Inflammatory macrophage treated with lipopolysaccharide for 4 hours (primary cell): ENCODE measurements at regions not wholly inside any gene's neighbourhood (a gene's known extent, or its start where the extent isn't known, plus 50 kb on each side); places are given as distances from the start of the nearest gene placed in this dataset.

Experiments
- DNase-seq: peaks from one replicate; pipeline ENCODE4 v3.0.0-alpha.2; 2020

DNA sequence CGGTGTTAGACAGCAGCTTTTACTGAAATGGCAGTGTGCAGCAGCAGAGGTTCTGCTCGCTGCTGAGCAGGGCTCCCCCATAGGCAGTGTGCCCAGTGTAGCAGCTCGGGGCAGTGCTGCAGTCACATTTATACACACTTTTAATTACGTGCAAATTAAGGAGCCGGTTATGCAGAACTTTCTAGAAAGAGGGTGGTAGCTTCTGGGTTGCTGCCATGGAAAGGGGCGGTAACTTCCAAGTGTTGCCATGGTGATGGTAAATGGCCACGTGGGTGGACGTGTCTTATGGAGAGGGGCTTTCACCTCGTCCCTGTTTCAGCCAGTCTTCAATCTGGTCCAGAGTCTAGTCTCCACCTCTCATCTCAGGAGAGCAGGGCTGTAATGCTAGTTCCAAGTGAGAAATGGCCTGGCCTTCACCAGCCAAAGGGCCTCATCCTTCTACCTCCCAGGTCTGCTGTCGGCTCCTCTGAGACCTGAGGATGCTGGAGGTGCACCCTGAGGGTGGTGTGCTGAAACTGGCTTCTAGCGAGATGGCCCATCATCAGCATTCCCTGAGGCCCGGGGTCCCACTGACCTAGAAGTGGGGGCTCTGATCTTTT, 180.5 kb upstream of the PMEPA1 start:
- DNase-seq, result no peak

DNA sequence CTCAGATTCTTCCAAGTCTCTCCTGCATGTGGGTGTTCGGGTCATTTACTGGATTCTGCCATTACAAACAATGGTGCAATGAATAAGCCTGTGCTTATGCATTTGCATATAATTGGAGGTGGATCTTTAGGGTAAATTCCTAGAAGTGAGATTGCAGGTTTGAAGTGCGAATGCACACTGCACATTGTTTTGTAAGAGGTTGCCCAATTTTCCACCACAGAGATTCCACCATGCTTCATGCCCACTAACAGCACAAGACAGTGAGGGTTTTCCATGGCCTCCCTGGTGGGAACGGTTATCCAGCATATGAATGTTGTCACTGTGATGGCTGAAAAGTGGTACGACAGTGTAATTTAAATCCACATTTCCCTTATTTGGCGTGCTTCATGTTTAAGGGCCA, 178.8 kb upstream of the PMEPA1 start:
- no peak for DNase-seq

DNA sequence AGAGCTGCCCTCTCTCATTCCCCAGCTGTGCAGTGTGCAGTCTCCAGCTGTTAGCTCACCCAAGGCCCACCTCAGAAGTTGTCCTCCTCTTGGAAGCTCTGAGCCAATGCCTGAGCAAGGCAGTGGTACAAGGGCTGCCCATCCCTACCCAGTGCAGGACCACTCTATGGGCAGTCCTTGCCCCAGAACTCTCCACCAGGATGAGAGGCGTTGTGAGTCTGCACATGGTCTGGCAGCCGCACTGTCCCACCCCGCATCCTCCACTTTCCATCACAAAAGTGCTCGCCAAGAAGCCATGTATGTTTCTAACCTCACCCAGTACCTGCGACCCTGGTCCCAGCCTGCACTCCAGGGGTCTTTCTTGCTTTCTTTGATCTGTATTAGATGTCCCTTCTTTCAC, 175.1 kb upstream of the PMEPA1 start:
- DNase-seq, result no peak

DNA sequence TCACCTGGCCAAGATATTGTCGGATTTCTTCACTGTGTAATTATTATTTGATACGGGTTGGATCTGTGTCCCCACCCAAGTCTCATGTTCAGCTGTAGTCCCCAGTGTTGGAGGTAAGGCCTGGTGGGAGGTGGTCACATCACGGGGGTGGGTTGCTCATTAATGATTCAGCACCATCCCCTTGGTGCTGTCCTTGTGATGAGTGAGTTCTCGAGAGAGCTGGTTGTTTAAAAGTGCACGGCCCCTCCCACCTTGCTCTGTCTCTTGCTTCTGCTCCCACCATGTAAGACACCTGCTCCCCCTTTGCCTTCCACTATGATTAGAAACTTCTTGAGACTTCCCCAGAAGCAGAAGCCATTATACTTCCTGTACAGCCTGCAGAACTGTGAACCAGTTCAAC, 173.9 kb upstream of the PMEPA1 start:
- no peak for DNase-seq

DNA sequence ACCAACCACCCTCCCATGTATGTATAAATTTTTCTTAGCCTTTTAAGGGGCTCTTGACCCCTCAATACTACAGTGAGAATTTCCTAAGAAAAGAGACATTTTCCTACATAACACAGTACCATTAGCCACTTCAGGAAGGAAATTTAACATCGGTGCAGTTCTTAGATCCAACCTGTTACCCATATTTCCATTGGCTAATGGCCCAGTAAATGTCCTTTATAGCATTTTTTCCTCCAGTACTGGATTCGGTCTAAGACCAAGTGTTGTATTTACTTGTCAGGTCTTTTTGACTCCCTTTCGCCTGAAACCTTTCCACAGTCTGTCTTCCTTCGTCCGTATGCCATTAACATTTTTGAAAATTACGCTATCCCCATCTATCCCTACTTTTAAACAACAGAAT, 173.4 kb upstream of the PMEPA1 start:
- no peak for DNase-seq

DNA sequence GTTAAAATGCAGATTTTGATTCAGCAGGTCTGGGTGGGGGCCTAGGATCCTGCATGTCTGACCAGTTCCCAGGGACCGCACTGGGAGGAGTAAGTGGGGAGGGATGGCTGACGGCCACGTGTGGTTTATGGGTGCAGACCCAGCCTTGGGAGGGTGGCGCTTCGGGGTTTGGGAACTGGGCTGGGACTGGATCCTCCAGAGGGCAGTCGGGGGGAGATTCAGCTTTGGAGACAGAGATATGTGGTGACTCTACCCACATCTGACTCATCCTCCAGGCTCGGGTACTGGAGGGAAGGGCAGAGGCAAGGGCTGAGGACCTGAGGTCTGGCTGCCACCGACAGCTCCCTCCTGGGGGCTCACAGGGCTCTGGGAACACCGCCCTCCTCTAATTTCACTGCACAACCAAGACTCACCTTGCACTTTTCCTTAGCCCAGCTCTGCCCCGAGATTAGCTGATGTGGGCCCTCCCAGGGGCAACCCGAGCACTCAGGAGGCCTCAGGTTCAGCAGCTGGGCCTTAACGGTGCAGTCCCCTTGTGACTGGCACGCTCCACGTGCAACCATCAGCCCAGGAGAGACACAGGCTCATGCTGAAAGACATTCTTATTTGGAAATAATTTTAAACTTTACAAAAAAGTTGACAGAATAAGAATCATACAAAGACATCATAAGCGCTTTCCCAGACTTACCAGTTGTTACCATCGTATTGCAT, 172.8 kb upstream of the PMEPA1 start:
- DNase-seq, result no peak

DNA sequence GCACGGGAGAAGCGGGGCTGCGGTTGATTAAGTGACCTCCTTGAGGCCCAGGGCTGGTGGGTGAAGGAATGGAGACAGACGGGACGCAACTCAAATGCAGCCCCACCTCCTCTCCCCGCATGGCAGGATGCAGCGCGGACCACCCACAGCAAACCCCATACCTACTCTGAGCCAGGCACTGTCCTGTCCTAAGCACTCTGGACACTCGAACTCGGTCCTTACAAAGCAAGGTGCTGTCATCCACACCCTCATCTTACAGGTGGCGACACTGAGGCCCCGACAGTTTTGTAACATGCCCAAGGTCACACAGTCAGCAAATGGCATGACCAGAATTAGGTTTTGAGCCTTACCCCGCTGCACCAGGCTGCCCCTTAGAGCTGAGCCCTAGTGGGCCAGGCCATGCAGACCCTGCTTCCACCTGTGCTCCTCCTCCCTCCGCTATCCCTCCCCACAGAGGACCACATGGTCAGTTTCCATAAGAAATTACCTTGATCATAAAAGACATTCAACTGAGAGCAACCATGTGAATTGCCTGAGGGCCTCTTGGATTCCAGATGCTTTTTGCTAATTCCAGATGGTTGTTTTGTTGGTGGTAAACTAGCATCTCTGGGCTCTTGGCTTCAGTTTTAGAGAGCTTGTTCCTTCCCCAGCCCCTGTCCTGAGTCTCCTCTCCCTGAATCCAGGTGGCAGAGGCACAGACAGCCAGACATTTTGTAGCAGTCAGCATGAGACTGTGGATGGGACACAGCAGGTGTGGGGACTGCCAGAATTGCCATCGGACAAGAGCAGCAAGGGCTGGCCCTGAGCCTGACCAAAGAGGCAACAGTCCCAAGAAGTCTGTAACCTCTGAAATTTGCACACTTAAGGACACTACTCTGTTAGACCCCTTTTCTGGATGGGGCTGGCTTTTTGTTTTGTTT, 171.9 kb upstream of the PMEPA1 start:
- DNase-seq, result no peak

DNA sequence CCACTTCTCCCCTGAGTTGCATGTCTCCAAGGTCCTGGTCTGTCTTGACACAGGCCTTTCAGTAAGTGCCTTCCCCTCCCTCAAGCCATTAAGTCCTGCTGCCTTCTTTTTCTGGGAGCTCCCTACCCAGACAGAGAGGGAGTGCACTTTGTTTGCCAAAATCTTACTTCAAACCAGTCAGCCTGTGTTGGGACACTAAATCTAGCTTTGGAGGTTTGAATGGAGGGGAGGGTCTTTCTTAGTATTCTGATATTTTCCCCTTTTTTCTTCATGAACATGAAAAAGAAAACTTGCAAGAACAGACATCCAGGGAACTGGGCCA, 170.7 kb upstream of the PMEPA1 start:
- no peak for DNase-seq

DNA sequence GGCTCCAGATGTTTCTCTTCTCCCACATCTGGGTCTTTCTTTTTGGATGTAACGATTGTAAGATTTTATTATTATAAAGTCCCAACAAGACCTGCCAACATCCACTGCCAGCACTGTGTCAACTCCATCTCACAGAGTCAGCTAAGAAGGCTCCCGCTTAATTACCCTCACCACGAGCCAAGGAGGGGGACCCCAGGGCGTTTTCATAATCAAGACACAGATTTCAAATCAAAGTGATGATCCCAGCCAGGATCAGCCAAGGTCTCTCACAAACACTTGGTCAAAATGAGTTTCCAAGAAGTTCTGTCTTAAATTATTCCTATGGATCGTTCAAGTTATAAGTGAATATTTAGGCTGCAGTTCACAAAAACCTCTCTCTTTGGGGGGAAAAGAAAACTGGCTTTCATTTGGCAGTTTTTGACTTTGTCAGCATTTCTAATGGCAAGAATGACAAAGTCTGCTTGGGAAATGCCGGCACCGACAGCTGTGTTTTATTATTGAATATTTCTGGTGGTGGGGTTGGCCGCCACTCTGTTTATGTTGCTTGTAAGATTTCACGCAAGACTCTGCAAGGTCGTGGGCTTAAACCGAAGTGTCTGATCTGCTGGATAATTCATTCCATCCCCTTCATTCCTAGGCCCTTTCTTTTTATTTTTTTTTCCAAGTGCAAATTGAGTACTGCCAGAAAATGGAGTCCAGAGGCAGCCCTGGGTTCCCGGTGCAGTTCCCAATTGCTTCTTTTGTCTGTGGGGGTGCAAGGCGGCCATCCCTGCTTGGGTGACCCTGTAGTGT, 170.2 kb upstream of the PMEPA1 start:
- no peak for DNase-seq

DNA sequence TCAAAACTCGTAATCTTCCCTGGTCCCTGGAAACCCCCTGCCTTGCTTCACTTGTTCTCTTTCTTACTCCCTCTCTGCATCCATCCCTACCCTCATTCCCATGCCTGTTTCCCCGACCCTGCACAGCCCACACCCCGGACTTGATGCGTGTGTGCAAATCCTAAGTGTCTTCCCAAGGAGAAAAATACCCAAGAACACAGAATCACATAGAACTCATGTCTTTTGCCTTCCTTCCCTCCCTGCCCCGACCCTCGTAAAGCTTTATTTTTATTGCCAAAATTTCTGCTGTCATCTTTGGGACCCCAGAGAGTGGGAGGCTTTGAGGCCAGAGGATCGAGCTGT, 169.6 kb upstream of the PMEPA1 start:
- no peak for DNase-seq

DNA sequence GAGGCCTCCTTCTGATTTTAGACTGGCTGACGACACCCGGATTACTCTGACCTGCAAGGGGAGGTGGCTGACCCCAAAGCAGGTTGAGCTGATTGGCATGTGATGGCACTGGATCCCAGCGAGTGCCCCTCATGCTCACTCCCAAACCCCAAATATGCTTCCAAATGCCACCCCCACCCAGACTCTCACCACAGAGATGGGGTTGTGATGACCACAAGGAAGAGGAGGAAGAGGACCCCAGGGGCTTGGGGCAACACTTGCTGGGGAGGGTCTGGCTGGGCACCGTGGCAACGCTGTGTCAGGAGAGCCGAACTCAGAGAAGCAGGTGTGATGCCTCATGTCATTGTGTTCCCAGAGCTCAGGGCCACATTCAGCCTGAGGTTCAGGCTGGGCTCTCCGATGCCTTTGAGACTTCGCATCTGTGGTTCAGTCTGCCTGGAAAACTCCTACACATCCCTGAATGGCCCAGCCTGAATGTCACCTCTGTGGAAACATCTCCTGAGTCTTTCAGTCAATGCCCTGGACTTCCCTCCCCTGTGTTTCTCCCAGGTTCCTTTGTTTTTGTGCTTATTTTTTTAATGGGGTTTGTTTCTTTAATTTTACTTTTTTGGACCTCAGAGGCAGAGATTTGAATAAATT, 169.1 kb upstream of the PMEPA1 start:
- DNase-seq, result no peak

DNA sequence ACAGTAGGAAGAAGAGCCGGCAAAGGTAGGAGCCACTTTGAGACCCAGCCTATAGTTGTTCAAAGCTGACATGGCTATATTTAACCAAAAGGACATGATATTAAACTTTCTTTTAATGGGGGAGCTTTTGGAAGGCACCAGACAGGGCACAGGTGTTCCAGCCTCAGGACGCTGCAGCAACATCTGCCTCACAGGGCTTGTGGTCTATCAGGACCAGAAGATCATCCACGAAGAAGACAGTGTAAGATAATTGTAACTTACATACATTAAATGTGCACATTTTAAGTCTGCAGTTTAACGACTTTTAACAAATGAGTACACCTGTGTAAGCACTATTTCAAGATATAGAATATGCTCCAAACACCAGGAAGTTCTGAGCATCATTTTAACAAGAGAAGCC, 168.2 kb upstream of the PMEPA1 start:
- DNase-seq, result no peak

DNA sequence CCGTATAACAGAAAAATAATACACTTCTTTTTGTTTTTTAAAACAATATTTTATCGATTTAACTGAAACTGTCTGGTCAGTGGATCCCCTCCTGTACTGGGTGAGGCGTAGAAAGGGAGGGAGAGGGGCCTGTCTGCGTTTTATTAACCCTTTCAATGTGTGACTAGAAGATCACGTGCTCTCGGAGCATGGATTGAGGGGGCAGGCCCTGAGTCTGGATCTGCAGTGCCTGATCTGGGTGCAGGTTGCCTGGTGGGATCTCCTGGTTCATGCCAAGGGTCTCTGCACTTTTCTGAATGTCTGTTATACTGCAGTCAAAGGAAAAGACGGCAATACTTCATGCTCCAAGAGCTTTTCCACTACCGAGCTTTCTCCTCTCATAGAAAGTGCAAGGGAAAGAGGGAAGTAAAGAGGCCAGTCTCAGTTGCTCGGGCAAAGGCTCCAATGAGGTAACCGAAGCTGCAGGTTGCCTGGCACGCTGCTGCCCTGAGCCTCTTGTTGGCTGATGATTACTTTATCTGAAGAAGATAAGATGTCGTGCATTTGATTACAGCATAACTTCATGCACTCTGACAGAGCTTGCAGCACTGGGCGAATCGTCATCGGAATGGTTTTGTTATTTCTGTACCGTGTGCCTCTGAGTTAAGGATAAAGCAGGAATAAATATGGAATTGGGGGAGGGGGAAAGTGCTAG, 167.5 kb upstream of the PMEPA1 start:
- DNase-seq, result no peak

DNA sequence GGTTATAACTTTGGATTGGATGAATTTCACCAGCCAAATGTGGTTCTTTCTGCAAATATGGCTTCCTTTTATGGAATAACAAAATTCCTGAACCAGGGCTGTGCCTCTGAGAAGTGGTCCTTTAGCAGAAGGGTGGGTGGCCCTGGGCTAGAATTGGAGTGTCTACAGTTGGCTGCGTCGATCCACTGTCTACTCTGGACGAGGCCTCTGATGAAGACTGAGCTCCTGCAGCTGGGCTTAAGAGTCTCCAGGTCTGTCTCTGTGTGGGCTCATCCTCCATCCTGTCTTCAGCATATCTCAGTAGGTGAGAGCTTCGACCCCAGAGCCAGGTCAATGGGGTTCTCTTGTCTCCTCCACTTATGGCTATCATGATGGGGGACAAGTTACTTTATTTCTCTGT, 166.3 kb upstream of the PMEPA1 start:
- DNase-seq, result no peak

DNA sequence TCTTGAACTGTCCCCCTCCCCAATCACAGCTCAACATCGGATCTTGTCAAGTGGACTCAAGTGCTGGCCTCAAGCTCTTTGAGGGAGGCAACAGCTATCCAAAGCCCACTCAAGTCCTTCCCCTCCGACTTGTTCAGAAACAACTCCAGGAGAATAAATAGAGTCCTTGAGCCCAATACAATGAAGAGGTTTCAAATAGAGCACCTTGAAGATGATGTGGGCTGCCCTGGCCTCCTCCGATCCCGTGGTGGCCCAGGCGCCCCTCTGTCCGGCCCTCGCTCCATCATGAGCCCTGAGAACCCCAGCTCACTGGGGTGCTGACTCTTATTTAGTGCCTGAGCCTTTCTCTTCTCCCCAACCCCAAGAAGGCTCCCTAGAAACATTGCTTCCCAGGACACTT, 164.3 kb upstream of the PMEPA1 start:
- no peak for DNase-seq

DNA sequence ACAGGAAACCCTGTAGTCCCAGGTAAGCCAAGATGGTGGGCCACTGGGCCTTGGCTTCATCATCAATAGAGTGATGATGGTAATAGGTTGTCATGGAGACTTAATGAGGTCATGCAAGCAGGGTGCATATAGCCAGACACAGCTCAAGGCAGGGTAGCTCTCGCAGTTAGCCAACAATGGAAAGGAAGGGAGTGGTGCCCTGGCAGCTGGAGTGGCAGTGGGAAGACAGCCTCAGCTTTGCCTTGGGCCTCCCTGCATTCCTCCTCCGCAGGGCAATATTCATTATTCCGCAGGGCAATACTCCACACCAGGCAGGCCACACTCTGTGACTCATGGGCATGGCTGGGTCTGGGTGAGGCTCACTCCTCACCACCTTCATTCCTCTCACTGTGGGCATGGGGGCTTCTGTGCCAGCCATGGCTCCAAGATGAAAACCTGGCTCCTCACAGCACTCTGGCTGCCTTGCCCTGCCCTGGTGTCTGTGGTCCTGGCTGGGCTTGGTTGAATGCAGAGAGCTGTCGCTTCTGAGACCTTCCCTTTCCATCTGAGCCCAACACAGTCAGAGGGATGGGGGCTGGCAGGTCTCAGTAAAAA, 163.1 kb upstream of the PMEPA1 start:
- DNase-seq, result no peak

DNA sequence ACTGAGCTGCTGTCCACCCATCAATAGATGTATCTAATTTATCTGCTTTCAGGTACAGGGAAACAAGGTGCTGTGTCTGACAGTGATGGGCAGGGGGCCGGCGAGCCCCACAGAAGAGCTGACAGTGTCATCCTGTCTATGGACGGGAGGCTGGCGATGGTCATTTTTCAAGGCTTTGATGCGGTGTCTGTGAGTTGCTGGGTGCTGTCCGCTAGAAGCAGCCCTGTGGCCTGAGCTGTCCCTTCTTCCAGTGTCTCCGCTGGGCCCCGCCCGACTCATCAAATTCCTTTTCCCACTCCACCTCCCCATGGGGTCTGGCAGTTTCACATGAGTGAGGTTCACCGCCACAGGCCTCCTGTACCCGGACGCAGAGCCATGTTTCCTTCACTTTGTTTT, 161.4 kb upstream of the PMEPA1 start:
- no peak for DNase-seq

DNA sequence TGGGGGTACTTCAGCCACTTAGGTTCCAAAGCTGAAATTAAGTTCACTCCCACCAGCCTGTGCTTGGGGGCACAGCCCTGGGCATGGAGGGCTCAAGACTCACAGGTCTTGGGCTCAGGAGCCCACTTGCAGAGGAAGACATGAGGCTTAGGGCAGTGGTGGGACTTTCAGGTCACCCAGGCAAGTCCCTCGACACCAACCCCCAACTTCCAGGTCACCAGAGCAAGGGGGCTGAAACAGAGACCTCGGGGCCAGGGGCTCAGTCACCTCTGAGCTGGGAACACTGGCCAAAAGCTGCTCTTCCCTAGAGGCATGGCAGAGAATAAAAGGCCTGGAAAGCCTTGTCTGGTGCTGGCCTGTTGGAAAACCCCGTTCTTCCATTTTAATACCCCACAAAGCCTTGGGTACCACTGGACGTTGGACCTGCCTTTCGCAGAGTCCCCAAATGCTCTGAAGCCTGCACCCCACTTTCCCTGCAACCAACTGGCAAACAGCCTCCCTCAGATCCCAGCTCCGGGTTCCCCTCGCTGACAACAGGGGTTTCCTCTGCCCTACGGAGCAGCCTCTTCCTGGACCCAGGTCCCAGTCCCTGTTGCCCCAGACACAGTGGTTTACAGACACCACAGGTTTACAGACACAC, 160.9 kb upstream of the PMEPA1 start:
- no peak for DNase-seq

DNA sequence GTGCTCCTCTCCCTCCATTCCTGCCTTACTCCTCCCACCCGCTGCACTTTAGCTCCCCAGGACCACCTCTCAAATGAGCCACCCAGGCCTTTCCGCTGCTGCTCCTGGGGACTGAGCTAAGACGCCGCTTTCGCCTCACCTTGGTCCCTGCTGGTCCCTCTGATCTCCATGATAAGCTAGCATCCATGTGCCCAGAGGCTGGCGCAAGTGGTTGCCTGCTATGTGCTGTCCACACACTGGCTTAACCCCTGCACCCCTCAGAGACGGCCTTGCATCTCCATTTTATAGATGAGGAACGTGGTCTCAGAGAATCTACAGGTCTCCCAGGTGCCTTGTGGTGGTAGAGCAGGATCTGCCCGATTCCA, 160.1 kb upstream of the PMEPA1 start:
- no peak for DNase-seq

DNA sequence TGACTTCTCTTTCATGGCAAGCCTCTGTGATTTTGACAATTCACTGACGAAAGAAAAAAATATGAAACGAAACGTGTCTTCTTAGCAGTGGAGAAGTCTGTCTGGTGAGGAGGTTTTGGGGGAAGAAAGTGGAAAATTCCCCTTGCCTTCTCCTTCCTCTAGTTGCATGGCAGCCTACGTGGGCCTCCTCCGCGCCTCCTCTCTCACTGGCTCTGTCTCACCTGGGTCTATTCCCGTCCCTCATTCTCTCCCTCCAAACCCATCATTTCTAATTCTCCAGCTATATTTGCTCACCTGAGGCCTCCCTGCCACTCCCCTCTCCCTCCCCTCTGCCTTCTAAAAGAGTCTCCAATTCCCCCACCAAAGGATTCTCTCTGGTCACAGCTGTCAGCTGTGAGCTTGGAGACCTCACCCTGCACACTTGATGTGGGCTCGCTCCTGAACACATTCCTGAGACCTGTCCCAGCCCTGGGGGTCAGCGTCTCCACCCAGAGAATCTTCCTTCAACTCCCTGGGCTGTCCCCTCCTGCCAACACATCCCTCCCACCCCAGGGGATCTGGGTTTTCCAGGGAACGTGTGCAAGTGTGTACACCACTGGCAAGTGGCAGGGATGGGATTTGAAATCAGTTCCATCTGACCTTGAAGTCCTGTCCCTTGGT, 159.6 kb upstream of the PMEPA1 start:
- no peak for DNase-seq

DNA sequence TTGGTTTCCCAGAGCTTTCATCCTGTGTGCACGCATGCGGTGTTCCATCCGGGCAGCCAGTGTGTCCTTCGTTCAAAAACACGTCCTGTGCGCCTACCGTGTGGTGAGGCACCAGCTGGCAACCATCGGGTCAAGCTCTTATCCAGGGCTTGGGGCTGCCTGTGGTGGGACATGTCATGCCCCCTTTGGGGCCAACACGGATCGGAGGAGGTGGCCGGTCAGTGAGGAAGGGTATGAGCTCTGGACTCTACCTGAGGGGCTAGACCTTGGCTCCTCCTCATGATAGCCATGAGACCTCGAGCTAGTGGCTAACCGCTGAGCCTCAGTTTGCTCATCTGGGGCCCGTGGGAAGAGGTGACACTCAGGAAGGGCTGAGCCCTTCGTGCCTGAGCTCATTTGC, 158.5 kb upstream of the PMEPA1 start:
- DNase-seq, result no peak
